HepG2 (cell line): ENCODE measurements at regions not wholly inside any gene's neighbourhood (a gene's known extent, or its start where the extent isn't known, plus 50 kb on each side); places are given as distances from the start of the nearest gene placed in this dataset.

Experiments used
- BCLAF1 ChIP-seq: fragments of 450-650 bp; IDR thresholded peaks from 2 replicates; pipeline ENCODE4 v1.6.1; 2017; ENCODE audit warnings: mild to moderate bottlenecking
- BHLHE40 ChIP-seq: IDR thresholded peaks from 2 replicates; pipeline ENCODE4 v1.6.1; 2011; ENCODE audit warnings: low read length, improper control_type of control experiment
- DMAP1 ChIP-seq: IDR thresholded peaks from 2 replicates; pipeline ENCODE4 v1.6.1; 2016
- MXD4 ChIP-seq: IDR thresholded peaks from 2 replicates; pipeline ENCODE4 v1.6.1; 2016; ENCODE audit warnings: mild to moderate bottlenecking, missing biosample characterization, missing genetic modification reagents
- NCOA1 ChIP-seq: sonication (generic); formaldehyde crosslinking; IDR thresholded peaks from 2 replicates; pipeline ENCODE4 v1.9.0; 2021; ENCODE audit warnings: missing genetic modification reagents
- NR2F2 ChIP-seq: IDR thresholded peaks from 2 replicates; pipeline ENCODE4 v1.6.1; 2012; ENCODE audit warnings: low read depth, inconsistent platforms, borderline replicate concordance
- RBAK ChIP-seq: sonication (generic); formaldehyde crosslinking; IDR thresholded peaks from 2 replicates; pipeline ENCODE4 v1.5.1; 2020; ENCODE audit warnings: mild to moderate bottlenecking, missing genetic modification reagents
- SCMH1 ChIP-seq: sonication (generic); formaldehyde crosslinking; IDR thresholded peaks from 2 replicates; pipeline ENCODE4 v1.9.0; 2021; ENCODE audit warnings: missing genetic modification reagents, mild to moderate bottlenecking, borderline replicate concordance
- SKIL ChIP-seq: sonication (generic); formaldehyde crosslinking; IDR thresholded peaks from 2 replicates; pipeline ENCODE4 v1.8.0; 2022; ENCODE audit warnings: missing genetic modification reagents, mild to moderate bottlenecking, moderate library complexity, borderline replicate concordance
- TRAFD1 ChIP-seq: sonication (generic); formaldehyde crosslinking; IDR thresholded peaks from 2 replicates; pipeline ENCODE4 v1.5.1; 2020; ENCODE audit warnings: missing genetic modification reagents, mild to moderate bottlenecking, borderline replicate concordance
- ZBTB37 ChIP-seq: sonication (generic); formaldehyde crosslinking; IDR thresholded peaks from 2 replicates; pipeline ENCODE4 v1.4.0; 2020; ENCODE audit warnings: mild to moderate bottlenecking, missing genetic modification reagents
- ZBTB46 ChIP-seq: sonication (generic); formaldehyde crosslinking; IDR thresholded peaks from 2 replicates; pipeline ENCODE4 v1.4.0; 2020; ENCODE audit warnings: mild to moderate bottlenecking, missing genetic modification reagents, borderline replicate concordance
- ZNF232 ChIP-seq: sonication (generic); formaldehyde crosslinking; IDR thresholded peaks from 2 replicates; pipeline ENCODE4 v1.4.0; 2020; ENCODE audit warnings: missing genetic modification reagents, borderline replicate concordance
- ZNF546 ChIP-seq: sonication (generic); formaldehyde crosslinking; conservative IDR thresholded peaks from 2 replicates; pipeline ENCODE4 v1.8.1; 2023; ENCODE audit warnings: mild to moderate bottlenecking, missing genetic modification reagents
- ZNF550 ChIP-seq: sonication (generic); formaldehyde crosslinking; IDR thresholded peaks from 2 replicates; pipeline ENCODE4 v1.4.0; 2020; ENCODE audit warnings: mild to moderate bottlenecking, missing genetic modification reagents, borderline replicate concordance
- ZNF639 ChIP-seq: conservative IDR thresholded peaks from 2 replicates; pipeline ENCODE4 v1.6.1; 2018; ENCODE audit warnings: missing genetic modification reagents
- ZNF766 ChIP-seq: sonication (generic); formaldehyde crosslinking; IDR thresholded peaks from 2 replicates; pipeline ENCODE4 v1.5.0; 2020; ENCODE audit warnings: missing genetic modification reagents, borderline replicate concordance

GRCh38 chr2:167814881-167815718 lies 432.3 kb downstream of the STK39 start (continued):
- TF ChIP-seq SKIL (CRISPR knock-in tag) (peak; percentile 81), TRAFD1 (CRISPR knock-in tag) (no peak), ZNF232 (CRISPR knock-in tag) (no peak), DMAP1 (CRISPR knock-in tag) (0 out of 2 replicates have a peak, but pooled peaks have one; percentile 26), BHLHE40 (no peak), ZNF550 (CRISPR knock-in tag) (no peak), RBAK (CRISPR knock-in tag) (no peak), SCMH1 (CRISPR knock-in tag) (no peak), NCOA1 (CRISPR knock-in tag) (peak; percentile 79; the same call in 1 of the 2 replicates), ZNF766 (no peak), ZBTB46 (CRISPR knock-in tag) (no peak), BCLAF1 (no peak), NR2F2 (peak; percentile 86), ZNF546 (CRISPR knock-in tag) (no peak), MXD4 (CRISPR knock-in tag) (0 out of 2 replicates have a peak, but pooled peaks have one; percentile 11), ZNF639 (CRISPR knock-in tag) (0 out of 2 replicates have a peak, but pooled peaks have one; percentile 37), ZBTB37 (CRISPR knock-in tag) (peak; percentile 87; the same call in 1 of the 2 replicates)
